ENCODE measurements at regions not wholly inside any gene's neighbourhood (a gene's known extent, or its start where the extent isn't known, plus 50 kb on each side); places are given as distances from the start of the nearest gene placed in this dataset.

- no peaks in the 10 kb centered on the region for H3K9me3 ChIP-seq (ENCODE audit: control insufficient read depth in 2 of 2, low read length in 2 of 2)
- H3K4me3 ChIP-seq (ENCODE audit: low read depth, low read length): no peak overlapping the region
- Mint-ChIP-seq H3K4me1 (no peaks in the 10 kb centered on the region), H3K27me3 (no peaks in the 10 kb centered on the region), H3K9me3 (peaks cover 0 to 12% (median 5%) of the 10 kb centered on the region in 7 donors), H3K36me3 (no peaks in the 10 kb centered on the region), H3K4me3 (no peak overlapping the region), H3K27ac (no peak overlapping the region)
- no peak overlapping the region for H3K27ac ChIP-seq (ENCODE audit: insufficient read depth, low read length, poor library complexity, severe bottlenecking)
- H3K36me3 ChIP-seq (ENCODE audit: control insufficient read depth, insufficient read depth, low read length): no peaks in the 10 kb centered on the region
- no peaks in the 10 kb centered on the region for H3K4me1 ChIP-seq (ENCODE audit: control insufficient read depth, insufficient read depth, low read length, poor library complexity, severe bottlenecking)
- no peak for ATAC-seq (ENCODE audit: low read depth in 2 of 2)
- no peak for DNase-seq
- H3K27me3 ChIP-seq (ENCODE audit: control insufficient read depth, insufficient read depth, low read length): no peaks in the 10 kb centered on the region
Observed at GRCh38 chr1:79842811-79843210, 836.3 kb upstream of the ADGRL4 start.

GRCh38 chr1:79839882-79840281 is 833.4 kb upstream of the ADGRL4 start:
- H3K4me3 Mint-ChIP-seq: no peak overlapping the region
- Histone ChIP-seq H3K27me3 (ENCODE audit: control insufficient read depth, insufficient read depth, low read length) (no peaks in the 10 kb centered on the region), H3K4me1 (ENCODE audit: control insufficient read depth, insufficient read depth, low read length, poor library complexity, severe bottlenecking) (no peaks in the 10 kb centered on the region), H3K4me3 (ENCODE audit: low read depth, low read length) (no peak overlapping the region), H3K9me3 (ENCODE audit: control insufficient read depth in 2 of 2, low read length in 2 of 2) (no peaks in the 10 kb centered on the region), H3K27ac (ENCODE audit: insufficient read depth, low read length, poor library complexity, severe bottlenecking) (no peak overlapping the region), H3K36me3 (ENCODE audit: control insufficient read depth, insufficient read depth, low read length) (no peaks in the 10 kb centered on the region)
- H3K36me3 Mint-ChIP-seq: no peaks in the 10 kb centered on the region
- no peak overlapping the region for H3K27ac Mint-ChIP-seq
- no peak for ATAC-seq (ENCODE audit: low read depth in 2 of 2)
- peaks cover 0 to 18% (median 3%) of the 10 kb centered on the region in 7 donors for H3K9me3 Mint-ChIP-seq
- H3K4me1 Mint-ChIP-seq: no peaks in the 10 kb centered on the region
- H3K27me3 Mint-ChIP-seq: no peaks in the 10 kb centered on the region
- no peak for DNase-seq

- Mint-ChIP-seq H3K27me3 (no peaks in the 10 kb centered on the region), H3K4me3 (no peak overlapping the region), H3K4me1 (no peaks in the 10 kb centered on the region), H3K9me3 (peaks cover 1 to 13% (median 5%) of the 10 kb centered on the region in 7 donors), H3K27ac (no peak overlapping the region), H3K36me3 (no peaks in the 10 kb centered on the region)
- no peaks in the 10 kb centered on the region for H3K4me1 ChIP-seq (ENCODE audit: control insufficient read depth, insufficient read depth, low read length, poor library complexity, severe bottlenecking)
- no peak for DNase-seq
- H3K9me3 ChIP-seq (ENCODE audit: control insufficient read depth in 2 of 2, low read length in 2 of 2): peaks cover 0 to 2% of the 10 kb centered on the region in 2 experiments
- H3K27me3 ChIP-seq (ENCODE audit: control insufficient read depth, insufficient read depth, low read length): no peaks in the 10 kb centered on the region
- no peaks in the 10 kb centered on the region for H3K36me3 ChIP-seq (ENCODE audit: control insufficient read depth, insufficient read depth, low read length)
- H3K27ac ChIP-seq (ENCODE audit: insufficient read depth, low read length, poor library complexity, severe bottlenecking): no peak overlapping the region
- H3K4me3 ChIP-seq (ENCODE audit: low read depth, low read length): no peak overlapping the region
- ATAC-seq (ENCODE audit: low read depth in 2 of 2): no peak
Observed at GRCh38 chr1:79827446-79827845, 820.9 kb upstream of the ADGRL4 start.

- H3K36me3 ChIP-seq (ENCODE audit: control insufficient read depth, insufficient read depth, low read length): no peaks in the 10 kb centered on the region
- no peak overlapping the region for H3K27ac ChIP-seq (ENCODE audit: insufficient read depth, low read length, poor library complexity, severe bottlenecking)
- ATAC-seq (ENCODE audit: low read depth in 2 of 2) (no peak), DNase-seq (no peak)
- peaks cover under 1 to 21% (median 5%) of the 10 kb centered on the region in 7 donors for H3K9me3 Mint-ChIP-seq
- H3K4me3 Mint-ChIP-seq: no peak overlapping the region
- no peaks in the 10 kb centered on the region for H3K4me1 ChIP-seq (ENCODE audit: control insufficient read depth, insufficient read depth, low read length, poor library complexity, severe bottlenecking)
- no peaks in the 10 kb centered on the region for H3K27me3 ChIP-seq (ENCODE audit: control insufficient read depth, insufficient read depth, low read length)
- H3K9me3 ChIP-seq (ENCODE audit: control insufficient read depth in 2 of 2, low read length in 2 of 2): peaks cover 0 to 2% of the 10 kb centered on the region in 2 experiments
- H3K4me3 ChIP-seq (ENCODE audit: low read depth, low read length): no peak overlapping the region
- no peaks in the 10 kb centered on the region for H3K36me3 Mint-ChIP-seq
- H3K27ac Mint-ChIP-seq: no peak overlapping the region
- H3K27me3 Mint-ChIP-seq: no peaks in the 10 kb centered on the region
- no peaks in the 10 kb centered on the region for H3K4me1 Mint-ChIP-seq
Observed at GRCh38 chr1:79825551-79825950, 819.0 kb upstream of the ADGRL4 start.

- Mint-ChIP-seq H3K4me3 (no peak overlapping the region), H3K36me3 (no peaks in the 10 kb centered on the region), H3K9me3 (peaks cover 2 to 26% (median 5%) of the 10 kb centered on the region in 7 donors), H3K27me3 (no peaks in the 10 kb centered on the region), H3K27ac (no peak overlapping the region), H3K4me1 (no peaks in the 10 kb centered on the region)
- Histone ChIP-seq H3K27me3 (ENCODE audit: control insufficient read depth, insufficient read depth, low read length) (no peaks in the 10 kb centered on the region), H3K4me1 (ENCODE audit: control insufficient read depth, insufficient read depth, low read length, poor library complexity, severe bottlenecking) (no peaks in the 10 kb centered on the region), H3K36me3 (ENCODE audit: control insufficient read depth, insufficient read depth, low read length) (no peaks in the 10 kb centered on the region), H3K27ac (ENCODE audit: insufficient read depth, low read length, poor library complexity, severe bottlenecking) (no peak overlapping the region), H3K4me3 (ENCODE audit: low read depth, low read length) (no peak overlapping the region), H3K9me3 (ENCODE audit: control insufficient read depth in 2 of 2, low read length in 2 of 2) (no peaks in the 10 kb centered on the region)
- DNase-seq: no peak
- ATAC-seq (ENCODE audit: low read depth in 2 of 2): no peak
Observed at GRCh38 chr1:79822053-79822452, 815.5 kb upstream of the ADGRL4 start.

GRCh38 chr1:79819140-79819539 is 812.6 kb upstream of the ADGRL4 start:
- H3K27ac Mint-ChIP-seq: no peak overlapping the region
- Histone ChIP-seq H3K4me1 (ENCODE audit: control insufficient read depth, insufficient read depth, low read length, poor library complexity, severe bottlenecking) (no peaks in the 10 kb centered on the region), H3K4me3 (ENCODE audit: low read depth, low read length) (no peak overlapping the region), H3K36me3 (ENCODE audit: control insufficient read depth, insufficient read depth, low read length) (no peaks in the 10 kb centered on the region), H3K9me3 (ENCODE audit: control insufficient read depth in 2 of 2, low read length in 2 of 2) (no peaks in the 10 kb centered on the region), H3K27me3 (ENCODE audit: control insufficient read depth, insufficient read depth, low read length) (no peaks in the 10 kb centered on the region), H3K27ac (ENCODE audit: insufficient read depth, low read length, poor library complexity, severe bottlenecking) (no peak overlapping the region)
- no peak for DNase-seq
- no peaks in the 10 kb centered on the region for H3K36me3 Mint-ChIP-seq
- H3K4me1 Mint-ChIP-seq: no peaks in the 10 kb centered on the region
- ATAC-seq (ENCODE audit: low read depth in 2 of 2): no peak
- peak overlapping the region in 1 of 4 donors; percentile 58 for H3K4me3 Mint-ChIP-seq
- no peaks in the 10 kb centered on the region for H3K27me3 Mint-ChIP-seq
- H3K9me3 Mint-ChIP-seq: peaks cover 2 to 26% (median 7%) of the 10 kb centered on the region in 7 donors

GRCh38 chr1:79817031-79817560 is 810.6 kb upstream of the ADGRL4 start:
- ATAC-seq (ENCODE audit: low read depth in 2 of 2): no peak
- DNase-seq: no peak
- H3K9me3 Mint-ChIP-seq: peaks cover 0 to 19% (median 6%) of the 10 kb centered on the region in 7 donors
- no peak overlapping the region for H3K4me3 ChIP-seq (ENCODE audit: low read depth, low read length)
- no peaks in the 10 kb centered on the region for H3K4me1 ChIP-seq (ENCODE audit: control insufficient read depth, insufficient read depth, low read length, poor library complexity, severe bottlenecking)
- H3K4me1 Mint-ChIP-seq: no peaks in the 10 kb centered on the region
- H3K36me3 Mint-ChIP-seq: no peaks in the 10 kb centered on the region
- H3K36me3 ChIP-seq (ENCODE audit: control insufficient read depth, insufficient read depth, low read length): no peaks in the 10 kb centered on the region
- H3K27ac ChIP-seq (ENCODE audit: insufficient read depth, low read length, poor library complexity, severe bottlenecking): no peak overlapping the region
- H3K4me3 Mint-ChIP-seq: no peak overlapping the region
- H3K9me3 ChIP-seq (ENCODE audit: control insufficient read depth in 2 of 2, low read length in 2 of 2): no peaks in the 10 kb centered on the region
- H3K27me3 Mint-ChIP-seq: no peaks in the 10 kb centered on the region
- H3K27ac Mint-ChIP-seq: no peak overlapping the region
- no peaks in the 10 kb centered on the region for H3K27me3 ChIP-seq (ENCODE audit: control insufficient read depth, insufficient read depth, low read length)

- Histone ChIP-seq H3K4me1 (ENCODE audit: control insufficient read depth, insufficient read depth, low read length, poor library complexity, severe bottlenecking) (no peaks in the 10 kb centered on the region), H3K4me3 (ENCODE audit: low read depth, low read length) (no peak overlapping the region), H3K27me3 (ENCODE audit: control insufficient read depth, insufficient read depth, low read length) (no peaks in the 10 kb centered on the region), H3K27ac (ENCODE audit: insufficient read depth, low read length, poor library complexity, severe bottlenecking) (no peak overlapping the region), H3K36me3 (ENCODE audit: control insufficient read depth, insufficient read depth, low read length) (no peaks in the 10 kb centered on the region), H3K9me3 (ENCODE audit: control insufficient read depth in 2 of 2, low read length in 2 of 2) (peaks cover 0 to 1% of the 10 kb centered on the region in 2 experiments)
- Mint-ChIP-seq H3K4me3 (no peak overlapping the region), H3K27me3 (no peaks in the 10 kb centered on the region), H3K4me1 (no peaks in the 10 kb centered on the region), H3K36me3 (no peaks in the 10 kb centered on the region), H3K27ac (no peak overlapping the region), H3K9me3 (peaks cover 0 to 13% (median 2%) of the 10 kb centered on the region in 7 donors)
- ATAC-seq (ENCODE audit: low read depth in 2 of 2): no peak
- no peak for DNase-seq
Observed at GRCh38 chr1:79815115-79815514, 808.6 kb upstream of the ADGRL4 start.
